ENCODE measurements at regions not wholly inside any gene's neighbourhood (a gene's known extent, or its start where the extent isn't known, plus 50 kb on each side); places are given as distances from the start of the nearest gene placed in this dataset.

- TF ChIP-seq CTCF (IDR thresholded peaks at IDR 0.05; ENCODE audit: low read depth, low read length) (no peak), EZH2phosphoT487 (IDR thresholded peaks at IDR 0.05; ENCODE audit: low read depth) (no peak)
Observed at GRCh38 chr1:228852511-228853088, 117.3 kb downstream of the RHOU start.

All from OCI-LY3 (cell line).